ENCODE measurements at regions not wholly inside any gene's neighbourhood (a gene's known extent, or its start where the extent isn't known, plus 50 kb on each side); places are given as distances from the start of the nearest gene placed in this dataset.

- Histone ChIP-seq H3K4me3 (ENCODE audit: low read length) (no peak overlapping the region), H3K4ac (ENCODE audit: low read depth, low read length) (no peak overlapping the region), H2BK15ac (replicated peaks; ENCODE audit: low read depth) (no peak overlapping the region), H2AK5ac (ENCODE audit: low read length) (no peak overlapping the region), H3K56ac (ENCODE audit: low read length) (no peak overlapping the region), H4K5ac (ENCODE audit: low read length) (no peak overlapping the region), H3K4me1 (ENCODE audit: control insufficient read depth, low read depth, low read length) (no peaks in the 10 kb centered on the region), H4K8ac (ENCODE audit: low read depth, low read length) (no peak overlapping the region), H3K23ac (ENCODE audit: low read length) (no peak overlapping the region), H3K36me3 (ENCODE audit: control insufficient read depth, insufficient read depth, low read length) (no peaks in the 10 kb centered on the region), H3K27ac (ENCODE audit: low read depth, low read length) (no peak overlapping the region), H3K18ac (ENCODE audit: low read length) (no peak overlapping the region), H3K9ac (ENCODE audit: low read length) (no peak overlapping the region), H2BK5ac (ENCODE audit: low read length) (no peak overlapping the region), H2BK120ac (ENCODE audit: low read depth, low read length) (no peak overlapping the region), H3K27me3 (ENCODE audit: insufficient read depth, low read length, poor library complexity) (no peaks in the 10 kb centered on the region), H3K79me2 (ENCODE audit: control insufficient read depth, insufficient read depth, low read length) (no peaks in the 10 kb centered on the region), H3K4me2 (ENCODE audit: low read length) (no peak overlapping the region), H3K79me1 (ENCODE audit: low read length) (no peaks in the 10 kb centered on the region)
- no peak for DNase-seq
- WGBS (ENCODE audit: extremely low coverage, insufficient coverage, low lambda C conversion rate): no CpG with 5 or more reads among the region's 1 CpG
Measured at GRCh38 chrX:99091459-99091858, 1318.6 kb downstream of the PCDH19 start.

GRCh38 chrX:99078301-99078700 lies 1331.8 kb downstream of the PCDH19 start:
- H3K27ac ChIP-seq (ENCODE audit: low read depth, low read length): no peak overlapping the region
- no peak overlapping the region for H3K4me2 ChIP-seq (ENCODE audit: low read length)
- no peaks in the 10 kb centered on the region for H3K36me3 ChIP-seq (ENCODE audit: control insufficient read depth, insufficient read depth, low read length)
- no peak overlapping the region for H3K18ac ChIP-seq (ENCODE audit: low read length)
- no peaks in the 10 kb centered on the region for H3K4me1 ChIP-seq (ENCODE audit: control insufficient read depth, low read depth, low read length)
- WGBS (ENCODE audit: extremely low coverage, insufficient coverage, low lambda C conversion rate): no CpG with 5 or more reads among the region's 4 CpGs
- no peak overlapping the region for H2AK5ac ChIP-seq (ENCODE audit: low read length)
- no peak overlapping the region for H3K56ac ChIP-seq (ENCODE audit: low read length)
- DNase-seq: no peak
- no peak overlapping the region for H4K5ac ChIP-seq (ENCODE audit: low read length)
- H3K23ac ChIP-seq (ENCODE audit: low read length): no peak overlapping the region
- no peak overlapping the region for H3K4ac ChIP-seq (ENCODE audit: low read depth, low read length)
- no peak overlapping the region for H2BK15ac ChIP-seq (replicated peaks; ENCODE audit: low read depth)
- H3K9ac ChIP-seq (ENCODE audit: low read length): no peak overlapping the region
- H2BK120ac ChIP-seq (ENCODE audit: low read depth, low read length): no peak overlapping the region
- H4K8ac ChIP-seq (ENCODE audit: low read depth, low read length): no peak overlapping the region
- H3K27me3 ChIP-seq (ENCODE audit: insufficient read depth, low read length, poor library complexity): no peaks in the 10 kb centered on the region
- no peaks in the 10 kb centered on the region for H3K79me2 ChIP-seq (ENCODE audit: control insufficient read depth, insufficient read depth, low read length)
- H3K79me1 ChIP-seq (ENCODE audit: low read length): no peaks in the 10 kb centered on the region
- H3K4me3 ChIP-seq (ENCODE audit: low read length): no peak overlapping the region
- H2BK5ac ChIP-seq (ENCODE audit: low read length): no peak overlapping the region

DNA sequence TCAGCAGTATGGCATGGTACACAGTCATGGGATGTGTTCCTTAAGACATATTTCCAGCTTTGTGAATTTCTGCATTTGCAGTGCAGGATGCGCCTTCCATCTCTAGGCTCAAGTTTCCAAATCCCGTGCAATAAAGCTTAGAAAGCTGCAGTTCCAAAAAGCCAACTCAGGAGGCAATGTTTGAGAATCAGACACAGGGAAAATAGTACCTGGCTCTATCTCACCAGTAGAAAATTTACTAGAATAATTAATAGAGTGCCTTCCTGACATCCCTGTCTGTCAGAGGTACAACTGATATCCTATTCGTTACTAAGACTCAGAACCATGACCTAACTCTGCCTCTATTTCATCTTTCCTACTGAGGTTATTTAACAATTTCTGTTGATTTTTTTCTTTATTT lies 1333.0 kb downstream of the PCDH19 start:
- Histone ChIP-seq H3K4me2 (ENCODE audit: low read length) (no peak overlapping the region), H3K4me1 (ENCODE audit: control insufficient read depth, low read depth, low read length) (no peaks in the 10 kb centered on the region), H3K79me2 (ENCODE audit: control insufficient read depth, insufficient read depth, low read length) (no peaks in the 10 kb centered on the region), H3K56ac (ENCODE audit: low read length) (no peak overlapping the region), H4K5ac (ENCODE audit: low read length) (no peak overlapping the region), H3K23ac (ENCODE audit: low read length) (no peak overlapping the region), H4K8ac (ENCODE audit: low read depth, low read length) (no peak overlapping the region), H3K79me1 (ENCODE audit: low read length) (no peaks in the 10 kb centered on the region), H3K4ac (ENCODE audit: low read depth, low read length) (no peak overlapping the region), H3K27me3 (ENCODE audit: insufficient read depth, low read length, poor library complexity) (no peaks in the 10 kb centered on the region), H2AK5ac (ENCODE audit: low read length) (no peak overlapping the region), H3K9ac (ENCODE audit: low read length) (no peak overlapping the region), H2BK15ac (replicated peaks; ENCODE audit: low read depth) (no peak overlapping the region), H3K27ac (ENCODE audit: low read depth, low read length) (no peak overlapping the region), H2BK5ac (ENCODE audit: low read length) (no peak overlapping the region), H3K18ac (ENCODE audit: low read length) (no peak overlapping the region), H2BK120ac (ENCODE audit: low read depth, low read length) (no peak overlapping the region), H3K4me3 (ENCODE audit: low read length) (no peak overlapping the region), H3K36me3 (ENCODE audit: control insufficient read depth, insufficient read depth, low read length) (no peaks in the 10 kb centered on the region)
- DNase-seq: peak; percentile 2
- no CpG with 5 or more reads among the region's 3 CpGs for WGBS (ENCODE audit: extremely low coverage, insufficient coverage, low lambda C conversion rate)

GRCh38 chrX:99073551-99073950 lies 1336.5 kb downstream of the PCDH19 start:
- no peak overlapping the region for H3K18ac ChIP-seq (ENCODE audit: low read length)
- H3K23ac ChIP-seq (ENCODE audit: low read length): no peak overlapping the region
- no peak overlapping the region for H4K8ac ChIP-seq (ENCODE audit: low read depth, low read length)
- no peak overlapping the region for H3K27ac ChIP-seq (ENCODE audit: low read depth, low read length)
- no peak overlapping the region for H3K4me3 ChIP-seq (ENCODE audit: low read length)
- no peak overlapping the region for H2BK120ac ChIP-seq (ENCODE audit: low read depth, low read length)
- WGBS (ENCODE audit: extremely low coverage, insufficient coverage, low lambda C conversion rate): no CpG with 5 or more reads among the region's 1 CpG
- H3K56ac ChIP-seq (ENCODE audit: low read length): no peak overlapping the region
- no peak for DNase-seq
- no peak overlapping the region for H2AK5ac ChIP-seq (ENCODE audit: low read length)
- H3K4ac ChIP-seq (ENCODE audit: low read depth, low read length): no peak overlapping the region
- no peak overlapping the region for H3K9ac ChIP-seq (ENCODE audit: low read length)
- no peaks in the 10 kb centered on the region for H3K79me2 ChIP-seq (ENCODE audit: control insufficient read depth, insufficient read depth, low read length)
- H2BK15ac ChIP-seq (replicated peaks; ENCODE audit: low read depth): no peak overlapping the region
- no peak overlapping the region for H3K4me2 ChIP-seq (ENCODE audit: low read length)
- no peak overlapping the region for H2BK5ac ChIP-seq (ENCODE audit: low read length)
- H4K5ac ChIP-seq (ENCODE audit: low read length): no peak overlapping the region
- no peaks in the 10 kb centered on the region for H3K27me3 ChIP-seq (ENCODE audit: insufficient read depth, low read length, poor library complexity)
- no peaks in the 10 kb centered on the region for H3K36me3 ChIP-seq (ENCODE audit: control insufficient read depth, insufficient read depth, low read length)
- no peaks in the 10 kb centered on the region for H3K79me1 ChIP-seq (ENCODE audit: low read length)
- no peaks in the 10 kb centered on the region for H3K4me1 ChIP-seq (ENCODE audit: control insufficient read depth, low read depth, low read length)

GRCh38 chrX:99051639-99052038 lies 1358.4 kb downstream of the PCDH19 start:
- Histone ChIP-seq H4K8ac (ENCODE audit: low read depth, low read length) (no peak overlapping the region), H2BK5ac (ENCODE audit: low read length) (no peak overlapping the region), H2BK120ac (ENCODE audit: low read depth, low read length) (no peak overlapping the region), H2AK5ac (ENCODE audit: low read length) (no peak overlapping the region), H3K4me1 (ENCODE audit: control insufficient read depth, low read depth, low read length) (no peaks in the 10 kb centered on the region), H3K36me3 (ENCODE audit: control insufficient read depth, insufficient read depth, low read length) (no peaks in the 10 kb centered on the region), H3K79me2 (ENCODE audit: control insufficient read depth, insufficient read depth, low read length) (no peaks in the 10 kb centered on the region), H3K4me3 (ENCODE audit: low read length) (no peak overlapping the region), H4K5ac (ENCODE audit: low read length) (no peak overlapping the region), H3K79me1 (ENCODE audit: low read length) (no peaks in the 10 kb centered on the region), H3K18ac (ENCODE audit: low read length) (no peak overlapping the region), H3K23ac (ENCODE audit: low read length) (no peak overlapping the region), H3K4ac (ENCODE audit: low read depth, low read length) (no peak overlapping the region), H2BK15ac (replicated peaks; ENCODE audit: low read depth) (no peak overlapping the region), H3K27ac (ENCODE audit: low read depth, low read length) (no peak overlapping the region), H3K56ac (ENCODE audit: low read length) (no peak overlapping the region), H3K4me2 (ENCODE audit: low read length) (no peak overlapping the region), H3K9ac (ENCODE audit: low read length) (no peak overlapping the region), H3K27me3 (ENCODE audit: insufficient read depth, low read length, poor library complexity) (no peaks in the 10 kb centered on the region)
- no peak for DNase-seq

DNA sequence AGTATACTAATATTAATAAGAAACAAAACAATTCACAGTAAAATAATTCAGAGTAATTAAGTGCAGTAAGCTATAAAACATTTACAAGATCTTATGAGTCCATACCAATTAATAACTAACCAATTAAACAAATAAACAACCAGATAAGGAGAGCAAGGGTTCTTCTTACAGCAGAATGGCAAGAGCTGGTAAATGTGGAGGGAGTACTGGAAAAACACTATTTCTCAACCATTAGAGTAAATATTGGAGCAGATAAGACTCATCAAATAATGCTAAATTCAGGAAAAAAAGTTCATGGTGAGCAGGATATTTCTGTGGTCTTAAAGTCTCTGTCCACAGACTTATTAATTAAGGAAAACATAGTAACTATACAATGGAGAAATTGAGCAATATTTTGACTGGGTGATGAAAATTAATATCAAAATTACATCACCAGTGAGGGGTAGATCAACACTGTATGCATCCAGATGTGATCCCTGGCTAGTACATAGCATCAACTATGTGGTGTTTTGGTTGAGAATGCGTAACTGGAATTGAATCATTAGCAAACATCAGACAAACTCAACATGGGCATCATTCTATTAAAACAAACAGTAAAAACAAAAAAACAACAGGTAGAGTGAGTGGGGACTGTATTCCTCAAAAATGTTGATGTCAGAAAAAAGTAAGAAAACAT lies 1376.7 kb downstream of the PCDH19 start:
- no peak overlapping the region for H2BK5ac ChIP-seq (ENCODE audit: low read length)
- H3K36me3 ChIP-seq (ENCODE audit: control insufficient read depth, insufficient read depth, low read length): no peaks in the 10 kb centered on the region
- no peak overlapping the region for H3K4ac ChIP-seq (ENCODE audit: low read depth, low read length)
- no peaks in the 10 kb centered on the region for H3K79me1 ChIP-seq (ENCODE audit: low read length)
- H3K9ac ChIP-seq (ENCODE audit: low read length): no peak overlapping the region
- no peaks in the 10 kb centered on the region for H3K79me2 ChIP-seq (ENCODE audit: control insufficient read depth, insufficient read depth, low read length)
- H3K4me3 ChIP-seq (ENCODE audit: low read length): no peak overlapping the region
- H3K23ac ChIP-seq (ENCODE audit: low read length): no peak overlapping the region
- no peak overlapping the region for H2BK120ac ChIP-seq (ENCODE audit: low read depth, low read length)
- H3K56ac ChIP-seq (ENCODE audit: low read length): no peak overlapping the region
- no peak overlapping the region for H2BK15ac ChIP-seq (replicated peaks; ENCODE audit: low read depth)
- WGBS (ENCODE audit: extremely low coverage, insufficient coverage, low lambda C conversion rate): no CpG with 5 or more reads among the region's 1 CpG
- no peak overlapping the region for H2AK5ac ChIP-seq (ENCODE audit: low read length)
- no peak overlapping the region for H3K27ac ChIP-seq (ENCODE audit: low read depth, low read length)
- no peak overlapping the region for H4K5ac ChIP-seq (ENCODE audit: low read length)
- no peaks in the 10 kb centered on the region for H3K4me1 ChIP-seq (ENCODE audit: control insufficient read depth, low read depth, low read length)
- no peaks in the 10 kb centered on the region for H3K27me3 ChIP-seq (ENCODE audit: insufficient read depth, low read length, poor library complexity)
- H3K4me2 ChIP-seq (ENCODE audit: low read length): no peak overlapping the region
- DNase-seq: no peak
- H3K18ac ChIP-seq (ENCODE audit: low read length): no peak overlapping the region
- H4K8ac ChIP-seq (ENCODE audit: low read depth, low read length): no peak overlapping the region

Data from mesendoderm (in vitro differentiated cells).